AG04449 (cell line): ENCODE measurements at regions not wholly inside any gene's neighbourhood (a gene's known extent, or its start where the extent isn't known, plus 50 kb on each side); places are given as distances from the start of the nearest gene placed in this dataset.

ENCODE experiments used
- CTCF ChIA-PET: fragments of 350-600 bp; formaldehyde crosslinking; extraction: SDS; loops from one replicate; lab custom pipeline; 2021; ENCODE audit warnings: antibody characterized with exemption; lab: Yijun Ruan, JAX
- POLR2A ChIA-PET: fragments of 400-600, 350-600 bp; formaldehyde crosslinking; extraction: SDS; loops from one replicate; lab custom pipeline; 2020; ENCODE audit warnings: antibody characterized with exemption, inconsistent platforms; lab: Yijun Ruan, JAX
- DNase-seq: peaks from one replicate; pipeline ENCODE4 v3.0.0-alpha.2; 2010; ENCODE audit warnings: low read depth, low spot score
- H3K4me3 ChIP-seq: 2 replicates; pipeline ENCODE4 v1.5.1; 2011; ENCODE audit warnings: low read depth, mild to moderate bottlenecking, control low read depth, low read length
- TF ChIP-seq, protein P1 (sequence below): IDR thresholded peaks from one replicate; pipeline ENCODE4 v1.5.1; 2011; ENCODE audit warnings: mild to moderate bottlenecking, moderate library complexity, low read length, control low read depth, inconsistent platforms; ENCODE audit not compliant: insufficient read depth; ENCODE audit errors: missing control alignments

DNA sequence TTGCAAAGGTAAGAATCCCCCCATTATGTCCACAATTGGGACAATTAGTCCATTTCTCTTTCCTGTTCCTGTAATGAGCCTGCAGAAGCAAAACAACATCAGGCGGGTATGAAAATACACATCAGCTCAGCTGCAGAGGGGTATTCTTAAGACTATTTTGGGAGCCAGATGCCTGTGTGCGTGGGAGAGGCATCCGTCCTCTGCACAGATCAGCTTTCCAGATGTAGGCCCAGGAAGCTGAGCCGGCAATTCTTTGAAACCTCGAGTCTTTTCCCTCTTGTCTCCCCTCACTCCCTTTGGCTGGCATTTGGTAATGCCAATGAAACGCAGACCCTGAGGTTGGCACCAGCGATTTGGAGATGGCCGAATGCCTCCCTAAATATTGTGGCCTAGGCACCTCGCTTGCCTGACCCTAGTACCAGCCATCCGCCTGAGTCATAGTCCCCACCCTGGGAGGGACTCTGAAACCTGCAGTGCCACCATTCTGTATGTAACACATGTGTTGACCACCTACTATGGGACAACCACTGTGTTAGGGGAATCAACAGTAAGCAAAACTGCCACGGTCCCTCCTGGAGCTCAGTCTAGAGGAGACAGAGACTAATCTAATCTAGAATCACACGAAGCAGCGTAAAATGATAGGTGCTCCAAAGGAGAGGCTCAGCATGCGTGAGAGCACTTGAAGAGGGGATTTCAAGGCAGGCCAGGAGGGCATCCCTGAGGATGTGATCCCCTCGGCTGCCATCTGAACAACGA, 603.0 kb downstream of the MATN1 start:
- TF ChIP-seq, protein P1, sequence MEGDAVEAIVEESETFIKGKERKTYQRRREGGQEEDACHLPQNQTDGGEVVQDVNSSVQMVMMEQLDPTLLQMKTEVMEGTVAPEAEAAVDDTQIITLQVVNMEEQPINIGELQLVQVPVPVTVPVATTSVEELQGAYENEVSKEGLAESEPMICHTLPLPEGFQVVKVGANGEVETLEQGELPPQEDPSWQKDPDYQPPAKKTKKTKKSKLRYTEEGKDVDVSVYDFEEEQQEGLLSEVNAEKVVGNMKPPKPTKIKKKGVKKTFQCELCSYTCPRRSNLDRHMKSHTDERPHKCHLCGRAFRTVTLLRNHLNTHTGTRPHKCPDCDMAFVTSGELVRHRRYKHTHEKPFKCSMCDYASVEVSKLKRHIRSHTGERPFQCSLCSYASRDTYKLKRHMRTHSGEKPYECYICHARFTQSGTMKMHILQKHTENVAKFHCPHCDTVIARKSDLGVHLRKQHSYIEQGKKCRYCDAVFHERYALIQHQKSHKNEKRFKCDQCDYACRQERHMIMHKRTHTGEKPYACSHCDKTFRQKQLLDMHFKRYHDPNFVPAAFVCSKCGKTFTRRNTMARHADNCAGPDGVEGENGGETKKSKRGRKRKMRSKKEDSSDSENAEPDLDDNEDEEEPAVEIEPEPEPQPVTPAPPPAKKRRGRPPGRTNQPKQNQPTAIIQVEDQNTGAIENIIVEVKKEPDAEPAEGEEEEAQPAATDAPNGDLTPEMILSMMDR: no peak
- H3K4me3 ChIP-seq: no peak overlapping the region
- DNase-seq: no peak
- ChIA-PET POLR2A (no interaction called here), CTCF (interaction anchor here (1.1 to 4.9 kb wide), 2 partner anchors 10 to 35 kb away, joined by 3 to 18 read pairs; no protein-coding TSS in a partner anchor)

DNA sequence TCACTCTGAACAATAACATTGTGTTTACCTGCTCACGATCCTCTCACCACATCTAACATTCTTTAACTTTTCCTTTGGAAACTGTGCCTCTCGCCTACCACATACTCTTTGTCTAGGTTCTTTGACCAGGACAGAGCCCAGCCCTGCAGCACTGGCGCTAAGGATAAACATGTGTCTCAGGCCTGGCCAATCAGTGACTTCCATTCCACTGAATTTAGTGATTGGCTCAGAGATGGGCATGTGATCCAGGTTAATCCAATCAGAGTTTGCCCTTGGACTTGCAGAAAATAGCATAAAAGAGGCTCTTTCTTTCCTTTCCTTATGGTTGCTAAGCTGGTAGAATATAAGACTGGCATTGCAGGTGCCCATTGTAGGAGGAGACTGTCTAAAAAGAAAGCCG, 605.7 kb downstream of the MATN1 start:
- TF ChIP-seq, protein P1: no peak
- ChIA-PET CTCF (no interaction called here), POLR2A (no interaction called here)
- no peak for DNase-seq
- H3K4me3 ChIP-seq: no peak overlapping the region

DNA sequence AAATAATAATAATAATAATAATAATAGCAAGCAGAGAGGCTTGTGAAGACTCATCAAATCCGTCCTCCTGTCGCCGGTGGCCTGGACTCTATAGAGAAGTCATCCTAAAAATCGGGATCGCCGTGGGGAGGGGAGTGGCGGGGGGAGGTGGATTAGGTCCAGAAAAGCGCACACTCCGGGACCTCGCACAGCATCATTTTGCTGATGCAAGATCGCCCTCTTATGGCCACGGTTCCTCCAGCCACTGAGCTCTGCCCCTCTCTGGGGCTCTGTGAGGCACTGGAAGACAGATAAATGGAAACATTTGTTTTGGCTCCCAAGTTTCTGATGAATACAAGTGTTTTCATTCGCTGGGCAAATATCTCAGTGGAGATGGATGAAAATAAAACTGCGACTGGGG, 612.0 kb downstream of the MATN1 start:
- DNase-seq: no peak
- TF ChIP-seq, protein P1: peak; percentile 66
- H3K4me3 ChIP-seq: no peak overlapping the region
- POLR2A ChIA-PET: no interaction called here
- CTCF ChIA-PET: interaction anchor here (0.6 to 4.4 kb wide), 20 partner anchors 9 to 880 kb away, joined by 3 to 34 read pairs (median 4); partner anchors contain the start of genes MECR and PTPRU

DNA sequence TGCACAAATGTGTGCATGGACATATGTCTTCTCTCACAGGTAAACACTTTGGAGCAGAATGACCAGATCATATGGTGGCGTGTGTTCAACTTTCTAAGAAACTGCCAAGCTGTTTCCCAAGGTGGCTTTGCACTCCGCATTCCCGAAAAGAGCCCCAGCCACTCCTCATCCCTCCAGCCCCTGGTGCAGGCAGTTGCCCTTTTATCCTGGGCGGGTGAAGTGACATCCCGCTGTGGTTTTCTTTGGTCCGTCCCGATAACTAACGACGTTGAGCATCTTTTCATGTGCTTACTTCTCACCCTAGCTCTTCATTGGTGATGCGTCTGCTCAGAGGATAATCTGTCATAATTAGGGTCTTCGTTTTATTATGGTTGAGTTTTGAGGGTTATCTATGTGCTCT, 612.5 kb downstream of the MATN1 start:
- ChIA-PET POLR2A (no interaction called here), CTCF (interaction anchor here (0.7 to 4.4 kb wide), 19 partner anchors 10 to 1227 kb away, joined by 3 to 34 read pairs (median 4); partner anchors contain the start of genes MECR and PTPRU)
- DNase-seq: no peak

DNA sequence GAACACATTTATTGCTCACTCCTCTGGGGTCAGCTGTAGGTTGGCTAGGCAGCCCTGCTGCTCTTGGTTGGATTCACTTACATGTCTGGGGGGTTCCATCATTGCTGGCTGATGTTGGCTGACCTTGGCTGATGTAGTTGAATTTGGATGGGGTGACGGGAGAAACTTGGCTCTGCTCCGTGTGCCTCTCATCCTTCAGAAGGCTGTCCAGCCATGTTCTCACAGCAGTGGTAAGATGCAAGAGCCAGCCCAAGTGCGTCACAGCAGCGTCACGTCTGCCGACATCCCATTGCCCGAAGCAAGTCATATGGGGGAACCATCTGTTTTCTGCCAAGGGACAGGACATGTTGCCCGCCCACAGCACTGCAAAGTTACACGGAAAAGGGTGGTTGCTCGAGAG, 613.5 kb downstream of the MATN1 start:
- no peak overlapping the region for H3K4me3 ChIP-seq
- POLR2A ChIA-PET: no interaction called here
- CTCF ChIA-PET: interaction anchor here (1.5 to 4.4 kb wide), 4 partner anchors 11 to 866 kb away, joined by 3 to 34 read pairs (median 13); no protein-coding TSS in a partner anchor
- TF ChIP-seq, protein P1: no peak
- DNase-seq: no peak

More for the DNA sequence above, 612.5 kb downstream of the MATN1 start:
- TF ChIP-seq, protein P1: no peak
- no peak overlapping the region for H3K4me3 ChIP-seq

DNA sequence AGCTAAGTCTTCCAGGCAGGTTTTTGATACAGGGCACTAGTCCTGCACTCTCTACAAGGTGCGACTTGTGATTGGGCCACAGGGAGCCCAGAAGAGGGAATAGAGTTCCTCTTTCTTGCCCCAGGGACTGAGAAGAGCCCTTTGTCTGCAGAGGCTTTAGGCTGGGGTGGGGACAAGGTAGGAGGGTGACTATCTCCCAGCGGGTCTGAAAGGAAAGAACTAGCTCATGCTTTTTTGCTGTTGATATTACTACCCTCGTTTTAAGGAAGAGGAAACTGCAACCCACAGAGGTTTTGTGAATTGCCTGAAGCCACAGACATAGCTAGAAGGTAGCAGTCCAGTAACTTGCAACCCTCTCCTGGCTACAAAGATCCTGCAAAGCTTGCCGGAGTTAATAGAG, 615.2 kb downstream of the MATN1 start:
- CTCF ChIA-PET: interaction anchor here (1.5 to 4.4 kb wide), 3 partner anchors 22 to 317 kb away, joined by 3 to 34 read pairs (median 8); no protein-coding TSS in a partner anchor
- POLR2A ChIA-PET: no interaction called here

More for the DNA sequence above, 615.2 kb downstream of the MATN1 start:
- TF ChIP-seq, protein P1: no peak
- H3K4me3 ChIP-seq: no peak overlapping the region
- DNase-seq: no peak
